CD4-positive, alpha-beta memory T cell (primary cell): ENCODE measurements at regions not wholly inside any gene's neighbourhood (a gene's known extent, or its start where the extent isn't known, plus 50 kb on each side); places are given as distances from the start of the nearest gene placed in this dataset.

Experiments
- CTCF ChIA-PET: fragments of 350-600 bp; sonication (Branson Sonifier 250); formaldehyde crosslinking; loops from one replicate; lab custom pipeline; 2021; ENCODE audit warnings: inconsistent platforms; ENCODE audit not compliant: partially characterized antibody; lab: Charles Lee
- POLR2A ChIA-PET: fragments of 350-600 bp; sonication (Branson Sonifier 250); formaldehyde crosslinking; loops from one replicate; lab custom pipeline; 2021; ENCODE audit not compliant: partially characterized antibody; lab: Charles Lee
- DNase-seq, 5 donors: peaks; one replicate each; pipeline versions ENCODE4 v3.0.0 to v3.0.0-alpha.2; 2020 to 2022; ENCODE audit warnings: mixed read lengths in 1 of 5
- H3K27ac ChIP-seq: one replicate; pipeline ENCODE4 v1.7.0; 2013; ENCODE audit warnings: low read depth, low read length
- H3K27me3 ChIP-seq: 2 replicates; pipeline ENCODE4 v1.7.0; 2013; ENCODE audit warnings: mild to moderate bottlenecking, low read length, moderate library complexity; ENCODE audit not compliant: insufficient read depth
- H3K36me3 ChIP-seq: 2 replicates; pipeline ENCODE4 v1.7.0; 2013; ENCODE audit warnings: mild to moderate bottlenecking, low read length, moderate library complexity; ENCODE audit not compliant: insufficient read depth
- H3K4me1 ChIP-seq: 2 replicates; pipeline ENCODE4 v1.7.0; 2013; ENCODE audit warnings: mild to moderate bottlenecking, low read length, moderate library complexity; ENCODE audit not compliant: insufficient read depth
- H3K4me3 ChIP-seq, 2 donors: one replicate each; pipeline ENCODE4 v1.7.0; 2013; ENCODE audit warnings: low read length in 2 of 2, mild to moderate bottlenecking in 1 of 2
- H3K9me3 ChIP-seq, 2 donors: one replicate each; pipeline ENCODE4 v1.7.0; 2013; ENCODE audit warnings: low read length in 2 of 2, control low read depth in 1 of 2; ENCODE audit not compliant: control insufficient read depth in 1 of 2
- H3K27ac Mint-ChIP-seq, 7 donors: one replicate each; pipeline ENCODE4 v1.8.0; 2020 to 2021; ENCODE audit warnings: mixed read lengths in 7 of 7, mild to moderate bottlenecking in 6 of 7, inconsistent platforms in 3 of 7, moderate library complexity in 3 of 7
- H3K27me3 Mint-ChIP-seq, 2 donors: one replicate each; pipeline ENCODE4 v1.8.0; 2020 to 2021; ENCODE audit warnings: mixed read lengths in 2 of 2
- H3K36me3 Mint-ChIP-seq, 2 donors: one replicate each; pipeline ENCODE4 v1.8.0; 2020 to 2021; ENCODE audit warnings: mixed read lengths in 2 of 2, inconsistent platforms in 1 of 2, mild to moderate bottlenecking in 1 of 2
- H3K4me1 Mint-ChIP-seq, 4 donors: one replicate each; pipeline ENCODE4 v1.8.0; 2020 to 2021; ENCODE audit warnings: mixed read lengths in 4 of 4, mild to moderate bottlenecking in 1 of 4
- H3K4me3 Mint-ChIP-seq, 8 donors: one replicate each; pipeline ENCODE4 v1.8.0; 2020 to 2021; ENCODE audit warnings: mixed read lengths in 8 of 8, mild to moderate bottlenecking in 7 of 8, moderate library complexity in 6 of 8, inconsistent platforms in 3 of 8
- H3K9me3 Mint-ChIP-seq, 8 donors: one replicate each; pipeline ENCODE4 v1.8.0; 2020 to 2021; ENCODE audit warnings: mixed read lengths in 8 of 8, mild to moderate bottlenecking in 5 of 8, inconsistent platforms in 3 of 8, moderate library complexity in 1 of 8
- intact Hi-C: fragments of 100-400 bp; cut with micrococcal nuclease; formaldehyde crosslinking; loops from one replicate; pipeline ENCODE4 v1.15.1; 2023

- no peaks in the 10 kb centered on the region for H3K27me3 Mint-ChIP-seq
- peaks cover 47% of the 10 kb centered on the region for H3K4me1 ChIP-seq
- H3K4me1 Mint-ChIP-seq, result peaks cover 41 to 59% (median 46%) of the 10 kb centered on the region in 4 donors
- DNase-seq, result no peak
- no peak overlapping the region for H3K4me3 ChIP-seq
- H3K27ac ChIP-seq, result no peak overlapping the region
- POLR2A ChIA-PET, result interaction anchor here (0.5 to 11.1 kb wide), 3 partner anchors 57 to 214 kb away, joined by 3 to 242 read pairs (median 4); partner anchors contain the start of gene KLF13
- no peaks in the 10 kb centered on the region for H3K36me3 ChIP-seq
- peak overlapping the region in 6 of 7 donors; percentile 37 to 75 (median 72) for H3K27ac Mint-ChIP-seq
- intact Hi-C loops, result loop anchor here (5.0 kb wide), 1 partner anchor 123 kb away; no protein-coding TSS in a partner anchor
- no peaks in the 10 kb centered on the region for H3K27me3 ChIP-seq
- no peaks in the 10 kb centered on the region for H3K9me3 ChIP-seq
- no peaks in the 10 kb centered on the region for H3K36me3 Mint-ChIP-seq
- H3K4me3 Mint-ChIP-seq, result no peak overlapping the region
- CTCF ChIA-PET, result interaction anchor here (1.1 kb wide), 2 partner anchors 219 to 220 kb away, joined by 3 to 4 read pairs; no protein-coding TSS in a partner anchor
- H3K9me3 Mint-ChIP-seq, result peaks cover 0 to 2% (median 0%) of the 10 kb centered on the region in 8 donors
Observed at GRCh38 chr15:31268911-31269784, 57.5 kb upstream of the KLF13 start.

GRCh38 chr15:31269816-31270575, 56.6 kb upstream of the KLF13 start:
- POLR2A ChIA-PET, result interaction anchor here (11.1 kb wide), 1 partner anchor 56 kb away, joined by 242 read pairs; the partner anchor contains the start of gene KLF13
- Histone ChIP-seq H3K4me1 (peaks cover 44% of the 10 kb centered on the region), H3K27me3 (no peaks in the 10 kb centered on the region), H3K36me3 (no peaks in the 10 kb centered on the region), H3K4me3 (no peak overlapping the region), H3K9me3 (no peaks in the 10 kb centered on the region), H3K27ac (no peak overlapping the region)
- Mint-ChIP-seq H3K4me1 (peaks cover 36 to 58% (median 42%) of the 10 kb centered on the region in 4 donors), H3K36me3 (no peaks in the 10 kb centered on the region), H3K4me3 (no peak overlapping the region), H3K27me3 (no peaks in the 10 kb centered on the region), H3K9me3 (peaks cover 0 to 2% (median 0%) of the 10 kb centered on the region in 8 donors), H3K27ac (peak overlapping the region in 6 of 7 donors; percentile 25 to 81 (median 64))
- intact Hi-C loops, result loop anchor here (5.0 kb wide), 1 partner anchor 122 kb away; no protein-coding TSS in a partner anchor
- no peak for DNase-seq
- CTCF ChIA-PET, result interaction anchor here (2.2 kb wide), 1 partner anchor 55 kb away, joined by 7 read pairs; no protein-coding TSS in a partner anchor

GRCh38 chr15:31270767-31271166, 55.9 kb upstream of the KLF13 start:
- H3K4me1 ChIP-seq, result peaks cover 37% of the 10 kb centered on the region

GRCh38 chr15:31271224-31271635, 55.4 kb upstream of the KLF13 start:
- no peaks in the 10 kb centered on the region for H3K27me3 ChIP-seq
- peaks cover 25 to 46% (median 31%) of the 10 kb centered on the region in 4 donors for H3K4me1 Mint-ChIP-seq
- no peak for DNase-seq
- intact Hi-C loops, result no loop called here
- ChIA-PET POLR2A (interaction anchor here (2.0 to 11.1 kb wide), 2 partner anchors 55 to 56 kb away, joined by 4 to 242 read pairs; partner anchors contain the start of gene KLF13), CTCF (interaction anchor here (1.2 to 2.2 kb wide), 3 partner anchors 8 to 56 kb away, joined by 3 to 7 read pairs (median 5); no protein-coding TSS in a partner anchor)
- no peak overlapping the region for H3K27ac ChIP-seq
- no peak overlapping the region for H3K4me3 ChIP-seq
- H3K9me3 ChIP-seq, result no peaks in the 10 kb centered on the region
- no peak overlapping the region for H3K4me3 Mint-ChIP-seq
- H3K36me3 Mint-ChIP-seq, result no peaks in the 10 kb centered on the region
- peaks cover 0 to 2% (median 0%) of the 10 kb centered on the region in 8 donors for H3K9me3 Mint-ChIP-seq
- no peaks in the 10 kb centered on the region for H3K36me3 ChIP-seq
- no peaks in the 10 kb centered on the region for H3K27me3 Mint-ChIP-seq
- peaks cover 32% of the 10 kb centered on the region for H3K4me1 ChIP-seq
- peak overlapping the region in 1 of 7 donors; percentile 29 for H3K27ac Mint-ChIP-seq

More at GRCh38 chr15:31270767-31271166, 55.9 kb upstream of the KLF13 start:
- H3K9me3 ChIP-seq, result no peaks in the 10 kb centered on the region
- ChIA-PET POLR2A (interaction anchor here (2.0 to 11.1 kb wide), 2 partner anchors 55 kb away, joined by 4 to 242 read pairs; partner anchors contain the start of gene KLF13), CTCF (interaction anchor here (1.2 to 2.2 kb wide), 2 partner anchors 9 to 55 kb away, joined by 3 to 7 read pairs; no protein-coding TSS in a partner anchor)
- H3K27me3 ChIP-seq, result no peaks in the 10 kb centered on the region
- no peaks in the 10 kb centered on the region for H3K36me3 Mint-ChIP-seq
- no peak for DNase-seq
- H3K27ac Mint-ChIP-seq, result peak overlapping the region in 2 of 7 donors; percentile 24 to 59
- peaks cover 29 to 51% (median 35%) of the 10 kb centered on the region in 4 donors for H3K4me1 Mint-ChIP-seq
- no peak overlapping the region for H3K27ac ChIP-seq
- no peaks in the 10 kb centered on the region for H3K27me3 Mint-ChIP-seq
- intact Hi-C loops, result no loop called here
- no peak overlapping the region for H3K4me3 Mint-ChIP-seq
- peaks cover 0 to 2% (median 0%) of the 10 kb centered on the region in 8 donors for H3K9me3 Mint-ChIP-seq
- H3K4me3 ChIP-seq, result no peak overlapping the region
- no peaks in the 10 kb centered on the region for H3K36me3 ChIP-seq

- Histone ChIP-seq H3K27me3 (no peaks in the 10 kb centered on the region), H3K27ac (no peak overlapping the region), H3K4me1 (peaks cover 25% of the 10 kb centered on the region), H3K36me3 (no peaks in the 10 kb centered on the region), H3K4me3 (no peak overlapping the region), H3K9me3 (no peaks in the 10 kb centered on the region)
- no peak for DNase-seq
- Mint-ChIP-seq H3K4me1 (peaks cover 18 to 39% (median 24%) of the 10 kb centered on the region in 4 donors), H3K27me3 (no peaks in the 10 kb centered on the region), H3K27ac (peak overlapping the region in 1 of 7 donors; percentile 29), H3K4me3 (no peak overlapping the region), H3K9me3 (peaks cover 0 to 2% (median 0%) of the 10 kb centered on the region in 8 donors), H3K36me3 (no peaks in the 10 kb centered on the region)
- intact Hi-C loops, result no loop called here
- ChIA-PET CTCF (interaction anchor here (1.2 to 2.2 kb wide), 3 partner anchors 9 to 56 kb away, joined by 3 to 7 read pairs (median 5); no protein-coding TSS in a partner anchor), POLR2A (interaction anchor here (0.7 to 11.1 kb wide), 4 partner anchors 8 to 57 kb away, joined by 3 to 242 read pairs (median 4); partner anchors contain the start of gene KLF13)
Observed at GRCh38 chr15:31271711-31272557, 54.7 kb upstream of the KLF13 start.
